DOHH2 (cell line): ENCODE measurements at regions not wholly inside any gene's neighbourhood (a gene's known extent, or its start where the extent isn't known, plus 50 kb on each side); places are given as distances from the start of the nearest gene placed in this dataset.
"Not testable (repeated sequence)": the region's sequence is repeated elsewhere in the genome, so short reads cannot be mapped to it uniquely, and the experiment has no call there.

Source experiments
- H3F3A ChIP-seq: fragments of 200-600 bp; sonication (generic), shearing (Covaris generic); 2 replicates; pipeline ENCODE4 v1.6.0; 2016; ENCODE audit warnings: antibody characterized with exemption, mild to moderate bottlenecking; ENCODE audit not compliant: control insufficient read depth, insufficient read depth
- H3K27ac ChIP-seq: fragments of 200-600 bp; sonication (generic); 2 replicates; pipeline ENCODE4 v1.5.1; 2014; ENCODE audit warnings: low read depth, mild to moderate bottlenecking, low read length, moderate library complexity
- H3K27me3 ChIP-seq: fragments of 200-600 bp; sonication (generic); 2 replicates; pipeline ENCODE4 v1.6.1; 2014; ENCODE audit warnings: mild to moderate bottlenecking, low read length, mixed read lengths; ENCODE audit not compliant: control insufficient read depth
- H3K36me3 ChIP-seq: fragments of 200-600 bp; sonication (generic); 2 replicates; pipeline ENCODE4 v1.6.1; 2014; ENCODE audit warnings: mild to moderate bottlenecking, low read length, moderate library complexity, mixed read lengths; ENCODE audit not compliant: control insufficient read depth
- H3K4me1 ChIP-seq: fragments of 200-600 bp; sonication (generic); 2 replicates; pipeline ENCODE4 v1.6.1; 2014; ENCODE audit warnings: mild to moderate bottlenecking, low read length, mixed read lengths; ENCODE audit not compliant: control insufficient read depth
- H3K4me2 ChIP-seq: fragments of 200-600 bp; sonication (generic); 2 replicates; pipeline ENCODE4 v1.6.0; 2014; ENCODE audit warnings: mild to moderate bottlenecking, low read length, moderate library complexity
- H3K4me3 ChIP-seq: fragments of 200-600 bp; sonication (generic); 2 replicates; pipeline ENCODE4 v1.5.1; 2014; ENCODE audit warnings: mild to moderate bottlenecking, low read length, mixed read lengths
- H3K79me2 ChIP-seq: fragments of 200-600 bp; sonication (generic); 2 replicates; pipeline ENCODE4 v1.6.1; 2014; ENCODE audit warnings: mild to moderate bottlenecking, low read length, mixed read lengths; ENCODE audit not compliant: control insufficient read depth
- H3K9me2 ChIP-seq: fragments of 200-600 bp; sonication (generic); replicated peaks from 2 replicates; pipeline ENCODE4 v1.6.1; 2014; ENCODE audit warnings: mild to moderate bottlenecking, low read length, mixed read lengths; ENCODE audit not compliant: control insufficient read depth
- H3K9me3 ChIP-seq: fragments of 200-600 bp; sonication (generic); 2 replicates; pipeline ENCODE4 v1.6.1; 2014; ENCODE audit warnings: antibody characterized with exemption, low read length, mixed read lengths; ENCODE audit not compliant: control insufficient read depth, insufficient read depth
- H4K20me1 ChIP-seq: fragments of 200-600 bp; sonication (generic); 2 replicates; pipeline ENCODE4 v1.6.0; 2014; ENCODE audit warnings: low read depth, mild to moderate bottlenecking, antibody characterized with exemption, low read length, moderate library complexity; ENCODE audit not compliant: control insufficient read depth, insufficient read depth
- EZH2phosphoT487 ChIP-seq: fragments of 200-600 bp; sonication (generic); IDR thresholded peaks from 2 replicates; pipeline ENCODE4 v1.6.1; 2017; ENCODE audit warnings: borderline replicate concordance, mild to moderate bottlenecking, antibody characterized with exemption, low read length, moderate library complexity, mixed read lengths
- TF ChIP-seq, protein P1 (sequence below): fragments of 200-600 bp; sonication (generic); IDR thresholded peaks from one replicate; pipeline ENCODE4 v1.5.1; 2014; ENCODE audit warnings: antibody characterized with exemption, mild to moderate bottlenecking, low read depth, low read length; ENCODE audit not compliant: poor library complexity, severe bottlenecking

DNA sequence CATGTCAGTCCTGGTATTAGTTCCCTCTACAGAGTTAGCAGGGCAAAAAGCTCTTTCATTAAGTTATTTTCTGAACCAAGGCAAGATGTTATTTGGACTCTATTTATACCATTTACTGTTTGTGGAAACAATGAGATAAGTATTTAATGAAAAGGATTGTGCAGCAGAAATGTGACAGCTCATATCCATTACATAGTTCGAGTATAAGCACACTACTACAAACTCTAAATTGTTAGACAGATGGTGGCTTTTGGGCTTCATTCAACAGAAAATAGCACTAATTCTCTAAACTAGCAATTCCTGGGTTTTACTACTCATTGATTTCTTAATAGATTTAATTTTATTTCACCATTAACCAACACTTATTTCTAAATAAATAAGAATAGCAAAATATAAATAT lies 95.2 kb upstream of the ANK2 start:
- Histone ChIP-seq H3K79me2 (no peaks in the 10 kb centered on the region), H3K27me3 (0 out of 2 replicates have a peak, but pooled peaks cover 2% of the 10 kb centered on the region), H3K36me3 (no peaks in the 10 kb centered on the region), H3K9me3 (no peaks in the 10 kb centered on the region), H3K9me2 (no peaks in the 10 kb centered on the region), H3K27ac (no peak overlapping the region), H3K4me1 (no peaks in the 10 kb centered on the region), H4K20me1 (no peaks in the 10 kb centered on the region), H3F3A (no peaks in the 10 kb centered on the region), H3K4me2 (no peak overlapping the region), H3K4me3 (no peak overlapping the region)
- TF ChIP-seq, protein P1, sequence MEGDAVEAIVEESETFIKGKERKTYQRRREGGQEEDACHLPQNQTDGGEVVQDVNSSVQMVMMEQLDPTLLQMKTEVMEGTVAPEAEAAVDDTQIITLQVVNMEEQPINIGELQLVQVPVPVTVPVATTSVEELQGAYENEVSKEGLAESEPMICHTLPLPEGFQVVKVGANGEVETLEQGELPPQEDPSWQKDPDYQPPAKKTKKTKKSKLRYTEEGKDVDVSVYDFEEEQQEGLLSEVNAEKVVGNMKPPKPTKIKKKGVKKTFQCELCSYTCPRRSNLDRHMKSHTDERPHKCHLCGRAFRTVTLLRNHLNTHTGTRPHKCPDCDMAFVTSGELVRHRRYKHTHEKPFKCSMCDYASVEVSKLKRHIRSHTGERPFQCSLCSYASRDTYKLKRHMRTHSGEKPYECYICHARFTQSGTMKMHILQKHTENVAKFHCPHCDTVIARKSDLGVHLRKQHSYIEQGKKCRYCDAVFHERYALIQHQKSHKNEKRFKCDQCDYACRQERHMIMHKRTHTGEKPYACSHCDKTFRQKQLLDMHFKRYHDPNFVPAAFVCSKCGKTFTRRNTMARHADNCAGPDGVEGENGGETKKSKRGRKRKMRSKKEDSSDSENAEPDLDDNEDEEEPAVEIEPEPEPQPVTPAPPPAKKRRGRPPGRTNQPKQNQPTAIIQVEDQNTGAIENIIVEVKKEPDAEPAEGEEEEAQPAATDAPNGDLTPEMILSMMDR, result no peak
- TF ChIP-seq EZH2phosphoT487, result no peak

DNA sequence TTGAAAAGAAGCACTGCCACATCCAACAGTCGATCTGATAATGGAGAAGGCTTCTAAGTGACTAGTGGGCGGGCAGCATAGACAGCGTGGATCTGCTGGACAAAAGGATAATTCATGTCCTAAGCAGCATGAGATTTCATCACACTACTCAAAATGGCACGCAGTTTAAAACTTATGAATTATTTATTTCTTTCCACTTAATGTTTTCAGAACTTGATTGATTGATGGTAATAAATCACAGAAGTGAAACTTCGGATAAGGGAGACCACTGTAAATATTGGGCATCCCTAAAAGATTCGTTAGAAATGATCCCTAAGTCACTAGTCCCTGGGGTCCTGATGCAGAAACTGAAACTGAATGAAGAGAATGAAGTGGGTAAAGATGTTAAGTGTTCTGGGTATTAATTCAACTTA lies 93.0 kb upstream of the ANK2 start:
- Histone ChIP-seq H3K79me2 (no peaks in the 10 kb centered on the region), H3K27me3 (0 out of 2 replicates have a peak, but pooled peaks cover 2% of the 10 kb centered on the region), H3K9me3 (no peaks in the 10 kb centered on the region), H3F3A (no peaks in the 10 kb centered on the region), H3K36me3 (no peaks in the 10 kb centered on the region), H4K20me1 (no peaks in the 10 kb centered on the region), H3K4me1 (no peaks in the 10 kb centered on the region), H3K27ac (no peak overlapping the region), H3K9me2 (no peaks in the 10 kb centered on the region), H3K4me3 (no peak overlapping the region), H3K4me2 (no peak overlapping the region)
- TF ChIP-seq, protein P1, result no peak
- no peak for TF ChIP-seq EZH2phosphoT487

DNA sequence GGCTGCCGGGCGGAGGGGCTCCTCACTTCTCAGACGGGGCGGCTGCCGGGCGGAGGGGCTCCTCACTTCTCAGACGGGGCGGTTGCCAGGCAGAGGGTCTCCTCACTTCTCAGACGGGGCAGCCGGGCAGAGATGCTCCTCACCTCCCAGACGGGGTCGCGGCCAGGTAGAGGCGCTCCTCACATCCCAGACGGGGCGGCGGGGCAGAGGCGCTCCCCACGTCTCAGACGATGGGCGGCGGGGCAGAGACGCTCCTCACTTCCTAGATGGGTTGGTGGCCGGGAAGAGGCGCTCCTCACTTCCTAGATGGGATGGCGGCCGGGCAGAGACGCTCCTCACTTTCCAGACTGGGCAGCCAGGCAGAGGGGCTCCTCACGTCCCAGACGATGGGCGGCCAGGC lies 91.7 kb upstream of the ANK2 start:
- H3K4me1 ChIP-seq, H3K9me2 ChIP-seq, H3K27me3 ChIP-seq, H3K36me3 ChIP-seq, H3F3A ChIP-seq, H3K4me2 ChIP-seq, H4K20me1 ChIP-seq, H3K9me3 ChIP-seq, H3K4me3 ChIP-seq, H3K79me2 ChIP-seq, H3K27ac ChIP-seq: not testable (repeated sequence)

DNA sequence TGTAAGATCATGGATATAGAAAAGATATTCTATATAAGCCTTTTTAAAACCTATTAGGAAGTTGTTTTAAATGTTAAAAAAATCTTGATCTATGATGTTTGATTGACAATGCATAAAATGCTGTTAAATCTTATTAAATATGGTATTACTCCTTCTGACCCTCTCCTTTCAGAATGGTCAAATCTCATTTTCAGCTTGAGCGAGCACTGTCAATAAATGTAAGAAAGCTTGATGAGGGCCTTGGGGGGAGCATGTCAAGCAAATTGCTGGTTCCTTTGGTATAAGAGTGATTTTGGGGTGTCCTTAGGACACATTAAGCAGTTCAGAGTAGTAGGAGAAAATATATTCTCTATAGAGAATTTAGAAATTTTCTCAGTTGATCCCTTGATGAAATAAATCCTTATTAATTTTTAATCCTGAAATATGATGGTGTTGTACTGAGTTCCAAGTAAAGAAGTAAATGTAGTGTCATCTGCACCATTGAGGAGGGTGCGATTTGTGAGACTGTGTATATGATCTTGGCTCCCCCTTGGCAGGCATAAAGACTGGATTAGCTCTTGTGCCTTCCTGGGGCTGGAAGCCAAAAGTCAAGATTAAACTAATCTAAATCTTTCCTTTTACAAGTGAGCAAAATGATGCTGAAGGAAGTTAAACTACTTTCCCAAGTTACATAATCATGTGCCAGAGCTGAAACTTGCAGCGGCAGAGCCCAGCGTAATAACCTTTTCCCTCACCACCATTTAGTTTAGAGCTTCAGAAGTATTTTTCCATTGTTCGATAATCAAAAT lies 82.6 kb upstream of the ANK2 start:
- H3K4me2 ChIP-seq, result no peak overlapping the region
- H3K27ac ChIP-seq, result no peak overlapping the region
- no peak for TF ChIP-seq EZH2phosphoT487
- TF ChIP-seq, protein P1, result no peak

More for the DNA sequence above, 82.6 kb upstream of the ANK2 start:
- no peaks in the 10 kb centered on the region for H3K27me3 ChIP-seq
- no peaks in the 10 kb centered on the region for H3K9me2 ChIP-seq
- no peaks in the 10 kb centered on the region for H3K79me2 ChIP-seq
- no peaks in the 10 kb centered on the region for H3K36me3 ChIP-seq
- no peak overlapping the region for H3K4me3 ChIP-seq
- no peaks in the 10 kb centered on the region for H4K20me1 ChIP-seq
- no peaks in the 10 kb centered on the region for H3F3A ChIP-seq
- no peaks in the 10 kb centered on the region for H3K9me3 ChIP-seq
- H3K4me1 ChIP-seq, result no peaks in the 10 kb centered on the region
